WTC11 (cell line): ENCODE measurements at regions not wholly inside any gene's neighbourhood (a gene's known extent, or its start where the extent isn't known, plus 50 kb on each side); places are given as distances from the start of the nearest gene placed in this dataset.

Experiments used
- ATAC-seq: fragments of 200-7000 bp; cut with Tn5 transposase; 2 replicates; pipeline ENCODE4 v1.10.0; 2021; ENCODE audit warnings: mild to moderate bottlenecking, moderate library complexity
- CTCF ChIA-PET: fragments of 300-600 bp; sonication (Branson Sonifier 250); formaldehyde crosslinking; loops from one replicate; lab custom pipeline; 2021; ENCODE audit warnings: antibody characterized with exemption; lab: Charles Lee
- POLR2A ChIA-PET: fragments of 350-600 bp; sonication (Branson Sonifier 250); formaldehyde crosslinking; loops from one replicate; lab custom pipeline; 2021; ENCODE audit warnings: antibody characterized with exemption; lab: Charles Lee
- DNase-seq: peaks from one replicate; pipeline ENCODE4 v3.0.0; 2021; ENCODE audit warnings: low spot score
- H3K27ac Mint-ChIP-seq: 2 replicates; pipeline ENCODE4 v1.8.0; 2021; ENCODE audit warnings: mixed read lengths
- H3K27me3 Mint-ChIP-seq: 2 replicates; pipeline ENCODE4 v1.8.0; 2021; ENCODE audit warnings: low read depth, mild to moderate bottlenecking, moderate library complexity, mixed read lengths
- H3K36me3 Mint-ChIP-seq: 2 replicates; pipeline ENCODE4 v1.8.0; 2021; ENCODE audit warnings: mixed read lengths
- H3K4me1 Mint-ChIP-seq: 2 replicates; pipeline ENCODE4 v1.8.0; 2022; ENCODE audit warnings: mixed read lengths
- H3K4me3 Mint-ChIP-seq: 2 replicates; pipeline ENCODE4 v1.8.0; 2021; ENCODE audit warnings: mild to moderate bottlenecking, moderate library complexity, mixed read lengths
- H3K9me3 Mint-ChIP-seq: 2 replicates; pipeline ENCODE4 v1.8.0; 2021; ENCODE audit warnings: mixed read lengths
- ELF4 ChIP-seq: sonication (generic); formaldehyde crosslinking; IDR thresholded peaks from 2 replicates; pipeline ENCODE4 v1.8.1; 2022; ENCODE audit warnings: low read depth, mild to moderate bottlenecking, moderate library complexity, missing genetic modification reagents
- EMX1 ChIP-seq: fragments of 250-450 bp; sonication (Bioruptor Pico); IDR thresholded peaks from 2 replicates; pipeline ENCODE4 v1.8.0; 2021; ENCODE audit warnings: mild to moderate bottlenecking
- FOXJ3 ChIP-seq: sonication (generic); formaldehyde crosslinking; IDR thresholded peaks from 2 replicates; pipeline ENCODE4 v1.9.0; 2021; ENCODE audit warnings: missing genetic modification reagents, mild to moderate bottlenecking, borderline replicate concordance
- GABPB1 ChIP-seq: sonication (generic); formaldehyde crosslinking; IDR thresholded peaks from 2 replicates; pipeline ENCODE4 v1.8.1; 2023; ENCODE audit warnings: mild to moderate bottlenecking, missing genetic modification reagents
- GTF2I ChIP-seq: fragments of 250-450 bp; sonication (Bioruptor Pico); conservative IDR thresholded peaks from 2 replicates; pipeline ENCODE4 v1.4.0; 2021; ENCODE audit warnings: mild to moderate bottlenecking
- NFATC4 ChIP-seq: fragments of 250-450 bp; sonication (Bioruptor Pico); IDR thresholded peaks from 2 replicates; pipeline ENCODE4 v1.9.0; 2021; ENCODE audit warnings: mild to moderate bottlenecking
- PRRX2 ChIP-seq: fragments of 250-450 bp; sonication (Bioruptor Pico); IDR thresholded peaks from 2 replicates; pipeline ENCODE4 v1.8.0; 2021; ENCODE audit warnings: mild to moderate bottlenecking
- ZNF232 ChIP-seq: sonication (generic); formaldehyde crosslinking; IDR thresholded peaks from 2 replicates; pipeline ENCODE4 v1.8.0; 2022; ENCODE audit warnings: mild to moderate bottlenecking, missing genetic modification reagents
- ZNF416 ChIP-seq: fragments of 250-450 bp; sonication (Bioruptor Pico); IDR thresholded peaks from 2 replicates; pipeline ENCODE4 v1.9.0; 2021; ENCODE audit warnings: mild to moderate bottlenecking, inconsistent platforms
- ZNF671 ChIP-seq: fragments of 250-450 bp; sonication (Bioruptor Pico); IDR thresholded peaks from 2 replicates; pipeline ENCODE4 v1.8.0; 2021; ENCODE audit warnings: mild to moderate bottlenecking
- TF ChIP-seq, protein P1 (sequence below): sonication (generic); formaldehyde crosslinking; IDR thresholded peaks from 2 replicates; pipeline ENCODE4 v1.8.1; 2023; ENCODE audit warnings: mild to moderate bottlenecking, missing genetic modification reagents, borderline replicate concordance
- TF ChIP-seq, protein P2 (sequence below): sonication (generic); formaldehyde crosslinking; IDR thresholded peaks from 2 replicates; pipeline ENCODE4 v1.8.1; 2023; ENCODE audit warnings: mild to moderate bottlenecking, missing genetic modification reagents
- TF ChIP-seq, protein P3 (sequence below): sonication (generic); formaldehyde crosslinking; IDR thresholded peaks from 2 replicates; pipeline ENCODE4 v1.8.1; 2023; ENCODE audit warnings: mild to moderate bottlenecking, moderate library complexity, missing genetic modification reagents
- TF ChIP-seq, protein P4 (sequence below): fragments of 250-450 bp; sonication (Bioruptor Pico); IDR thresholded peaks from 2 replicates; pipeline ENCODE4 v1.9.0; 2021; ENCODE audit warnings: mild to moderate bottlenecking
- TF ChIP-seq, protein P5 (sequence below): fragments of 250-450 bp; sonication (Bioruptor Pico); IDR thresholded peaks from 2 replicates; pipeline ENCODE4 v1.8.0; 2021; ENCODE audit warnings: mild to moderate bottlenecking
- TF ChIP-seq, protein P6 (sequence below): sonication (generic); formaldehyde crosslinking; IDR thresholded peaks from 2 replicates; pipeline ENCODE4 v1.8.1; 2022; ENCODE audit warnings: low read depth, mild to moderate bottlenecking, moderate library complexity, missing genetic modification reagents, borderline replicate concordance
- TF ChIP-seq, protein P7 (sequence below): sonication (generic); formaldehyde crosslinking; IDR thresholded peaks from 2 replicates; pipeline ENCODE4 v1.8.1; 2022; ENCODE audit warnings: missing genetic modification reagents, borderline replicate concordance
- TF ChIP-seq, protein P8 (sequence below): sonication (generic); formaldehyde crosslinking; IDR thresholded peaks from 2 replicates; pipeline ENCODE4 v1.8.0; 2022; ENCODE audit warnings: mild to moderate bottlenecking, missing genetic modification reagents
- TF ChIP-seq, protein P9 (sequence below): sonication (generic); formaldehyde crosslinking; IDR thresholded peaks from 2 replicates; pipeline ENCODE4 v1.8.0; 2022; ENCODE audit warnings: mild to moderate bottlenecking, missing genetic modification reagents
- TF ChIP-seq, protein P10 (sequence below): sonication (generic); formaldehyde crosslinking; conservative IDR thresholded peaks from 2 replicates; pipeline ENCODE4 v1.8.1; 2023; ENCODE audit warnings: mild to moderate bottlenecking, low read depth, missing genetic modification reagents, moderate library complexity

DNA sequence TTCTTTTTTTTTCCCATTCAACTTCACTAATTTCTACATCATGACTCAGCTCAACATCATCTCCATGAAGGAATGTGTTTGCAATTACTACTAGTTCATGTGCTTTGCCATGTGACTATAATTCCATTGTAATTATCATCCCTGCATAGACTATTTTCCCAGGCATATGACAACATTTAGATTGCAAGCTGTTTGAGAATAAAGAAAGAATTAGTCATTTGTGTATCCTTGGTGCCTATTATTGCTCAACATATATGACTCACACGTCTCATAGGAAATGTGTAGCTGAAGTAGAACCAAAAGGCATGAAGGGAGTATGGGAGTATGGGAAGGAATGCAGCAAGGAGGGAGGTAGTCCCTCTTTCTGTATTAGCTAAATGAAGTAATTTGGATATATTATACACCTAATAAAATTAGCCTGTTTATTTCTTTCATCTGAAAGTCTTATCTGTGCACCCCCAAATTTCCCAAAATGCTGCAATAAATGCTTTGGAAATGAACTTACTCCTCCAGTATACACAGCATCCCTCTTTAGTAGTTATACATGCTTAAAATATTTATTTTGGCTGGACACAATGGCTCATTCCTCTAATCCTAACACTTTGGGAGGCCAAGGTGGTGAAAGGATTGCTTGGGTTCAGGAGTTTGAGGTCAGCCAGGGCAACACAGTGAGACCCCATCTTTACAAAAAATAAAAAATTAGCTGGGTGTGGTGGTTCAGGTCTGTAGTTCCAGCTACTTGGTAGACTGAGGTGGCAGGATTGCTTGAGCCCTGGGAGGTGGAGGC, 316.9 kb upstream of the ADGRL4 start:
- POLR2A ChIA-PET, result no interaction called here
- CTCF ChIA-PET, result no interaction called here
- peaks cover 4% of the 10 kb centered on the region; the same call in 1 of the 2 replicates for H3K4me1 Mint-ChIP-seq
- TF ChIP-seq, protein P1, sequence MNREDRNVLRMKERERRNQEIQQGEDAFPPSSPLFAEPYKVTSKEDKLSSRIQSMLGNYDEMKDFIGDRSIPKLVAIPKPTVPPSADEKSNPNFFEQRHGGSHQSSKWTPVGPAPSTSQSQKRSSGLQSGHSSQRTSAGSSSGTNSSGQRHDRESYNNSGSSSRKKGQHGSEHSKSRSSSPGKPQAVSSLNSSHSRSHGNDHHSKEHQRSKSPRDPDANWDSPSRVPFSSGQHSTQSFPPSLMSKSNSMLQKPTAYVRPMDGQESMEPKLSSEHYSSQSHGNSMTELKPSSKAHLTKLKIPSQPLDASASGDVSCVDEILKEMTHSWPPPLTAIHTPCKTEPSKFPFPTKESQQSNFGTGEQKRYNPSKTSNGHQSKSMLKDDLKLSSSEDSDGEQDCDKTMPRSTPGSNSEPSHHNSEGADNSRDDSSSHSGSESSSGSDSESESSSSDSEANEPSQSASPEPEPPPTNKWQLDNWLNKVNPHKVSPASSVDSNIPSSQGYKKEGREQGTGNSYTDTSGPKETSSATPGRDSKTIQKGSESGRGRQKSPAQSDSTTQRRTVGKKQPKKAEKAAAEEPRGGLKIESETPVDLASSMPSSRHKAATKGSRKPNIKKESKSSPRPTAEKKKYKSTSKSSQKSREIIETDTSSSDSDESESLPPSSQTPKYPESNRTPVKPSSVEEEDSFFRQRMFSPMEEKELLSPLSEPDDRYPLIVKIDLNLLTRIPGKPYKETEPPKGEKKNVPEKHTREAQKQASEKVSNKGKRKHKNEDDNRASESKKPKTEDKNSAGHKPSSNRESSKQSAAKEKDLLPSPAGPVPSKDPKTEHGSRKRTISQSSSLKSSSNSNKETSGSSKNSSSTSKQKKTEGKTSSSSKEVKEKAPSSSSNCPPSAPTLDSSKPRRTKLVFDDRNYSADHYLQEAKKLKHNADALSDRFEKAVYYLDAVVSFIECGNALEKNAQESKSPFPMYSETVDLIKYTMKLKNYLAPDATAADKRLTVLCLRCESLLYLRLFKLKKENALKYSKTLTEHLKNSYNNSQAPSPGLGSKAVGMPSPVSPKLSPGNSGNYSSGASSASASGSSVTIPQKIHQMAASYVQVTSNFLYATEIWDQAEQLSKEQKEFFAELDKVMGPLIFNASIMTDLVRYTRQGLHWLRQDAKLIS (CRISPR knock-in tag), result no peak
- TF ChIP-seq, protein P2, sequence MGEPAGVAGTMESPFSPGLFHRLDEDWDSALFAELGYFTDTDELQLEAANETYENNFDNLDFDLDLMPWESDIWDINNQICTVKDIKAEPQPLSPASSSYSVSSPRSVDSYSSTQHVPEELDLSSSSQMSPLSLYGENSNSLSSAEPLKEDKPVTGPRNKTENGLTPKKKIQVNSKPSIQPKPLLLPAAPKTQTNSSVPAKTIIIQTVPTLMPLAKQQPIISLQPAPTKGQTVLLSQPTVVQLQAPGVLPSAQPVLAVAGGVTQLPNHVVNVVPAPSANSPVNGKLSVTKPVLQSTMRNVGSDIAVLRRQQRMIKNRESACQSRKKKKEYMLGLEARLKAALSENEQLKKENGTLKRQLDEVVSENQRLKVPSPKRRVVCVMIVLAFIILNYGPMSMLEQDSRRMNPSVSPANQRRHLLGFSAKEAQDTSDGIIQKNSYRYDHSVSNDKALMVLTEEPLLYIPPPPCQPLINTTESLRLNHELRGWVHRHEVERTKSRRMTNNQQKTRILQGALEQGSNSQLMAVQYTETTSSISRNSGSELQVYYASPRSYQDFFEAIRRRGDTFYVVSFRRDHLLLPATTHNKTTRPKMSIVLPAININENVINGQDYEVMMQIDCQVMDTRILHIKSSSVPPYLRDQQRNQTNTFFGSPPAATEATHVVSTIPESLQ (CRISPR knock-in tag), result no peak
- TF ChIP-seq, protein P3, sequence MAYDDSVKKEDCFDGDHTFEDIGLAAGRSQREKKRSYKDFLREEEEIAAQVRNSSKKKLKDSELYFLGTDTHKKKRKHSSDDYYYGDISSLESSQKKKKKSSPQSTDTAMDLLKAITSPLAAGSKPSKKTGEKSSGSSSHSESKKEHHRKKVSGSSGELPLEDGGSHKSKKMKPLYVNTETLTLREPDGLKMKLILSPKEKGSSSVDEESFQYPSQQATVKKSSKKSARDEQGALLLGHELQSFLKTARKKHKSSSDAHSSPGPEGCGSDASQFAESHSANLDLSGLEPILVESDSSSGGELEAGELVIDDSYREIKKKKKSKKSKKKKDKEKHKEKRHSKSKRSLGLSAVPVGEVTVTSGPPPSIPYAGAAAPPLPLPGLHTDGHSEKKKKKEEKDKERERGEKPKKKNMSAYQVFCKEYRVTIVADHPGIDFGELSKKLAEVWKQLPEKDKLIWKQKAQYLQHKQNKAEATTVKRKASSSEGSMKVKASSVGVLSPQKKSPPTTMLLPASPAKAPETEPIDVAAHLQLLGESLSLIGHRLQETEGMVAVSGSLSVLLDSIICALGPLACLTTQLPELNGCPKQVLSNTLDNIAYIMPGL (CRISPR knock-in tag), result no peak
- TF ChIP-seq, protein P4, sequence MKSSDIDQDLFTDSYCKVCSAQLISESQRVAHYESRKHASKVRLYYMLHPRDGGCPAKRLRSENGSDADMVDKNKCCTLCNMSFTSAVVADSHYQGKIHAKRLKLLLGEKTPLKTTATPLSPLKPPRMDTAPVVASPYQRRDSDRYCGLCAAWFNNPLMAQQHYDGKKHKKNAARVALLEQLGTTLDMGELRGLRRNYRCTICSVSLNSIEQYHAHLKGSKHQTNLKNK, result no peak
- TF ChIP-seq, protein P5, sequence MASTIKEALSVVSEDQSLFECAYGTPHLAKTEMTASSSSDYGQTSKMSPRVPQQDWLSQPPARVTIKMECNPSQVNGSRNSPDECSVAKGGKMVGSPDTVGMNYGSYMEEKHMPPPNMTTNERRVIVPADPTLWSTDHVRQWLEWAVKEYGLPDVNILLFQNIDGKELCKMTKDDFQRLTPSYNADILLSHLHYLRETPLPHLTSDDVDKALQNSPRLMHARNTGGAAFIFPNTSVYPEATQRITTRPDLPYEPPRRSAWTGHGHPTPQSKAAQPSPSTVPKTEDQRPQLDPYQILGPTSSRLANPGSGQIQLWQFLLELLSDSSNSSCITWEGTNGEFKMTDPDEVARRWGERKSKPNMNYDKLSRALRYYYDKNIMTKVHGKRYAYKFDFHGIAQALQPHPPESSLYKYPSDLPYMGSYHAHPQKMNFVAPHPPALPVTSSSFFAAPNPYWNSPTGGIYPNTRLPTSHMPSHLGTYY, result no peak
- no peak for TF ChIP-seq GABPB1 (CRISPR knock-in tag)
- TF ChIP-seq ELF4, result no peak
- TF ChIP-seq, protein P6, sequence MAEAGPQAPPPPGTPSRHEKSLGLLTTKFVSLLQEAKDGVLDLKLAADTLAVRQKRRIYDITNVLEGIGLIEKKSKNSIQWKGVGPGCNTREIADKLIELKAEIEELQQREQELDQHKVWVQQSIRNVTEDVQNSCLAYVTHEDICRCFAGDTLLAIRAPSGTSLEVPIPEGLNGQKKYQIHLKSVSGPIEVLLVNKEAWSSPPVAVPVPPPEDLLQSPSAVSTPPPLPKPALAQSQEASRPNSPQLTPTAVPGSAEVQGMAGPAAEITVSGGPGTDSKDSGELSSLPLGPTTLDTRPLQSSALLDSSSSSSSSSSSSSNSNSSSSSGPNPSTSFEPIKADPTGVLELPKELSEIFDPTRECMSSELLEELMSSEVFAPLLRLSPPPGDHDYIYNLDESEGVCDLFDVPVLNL, result no peak
- TF ChIP-seq, protein P7, sequence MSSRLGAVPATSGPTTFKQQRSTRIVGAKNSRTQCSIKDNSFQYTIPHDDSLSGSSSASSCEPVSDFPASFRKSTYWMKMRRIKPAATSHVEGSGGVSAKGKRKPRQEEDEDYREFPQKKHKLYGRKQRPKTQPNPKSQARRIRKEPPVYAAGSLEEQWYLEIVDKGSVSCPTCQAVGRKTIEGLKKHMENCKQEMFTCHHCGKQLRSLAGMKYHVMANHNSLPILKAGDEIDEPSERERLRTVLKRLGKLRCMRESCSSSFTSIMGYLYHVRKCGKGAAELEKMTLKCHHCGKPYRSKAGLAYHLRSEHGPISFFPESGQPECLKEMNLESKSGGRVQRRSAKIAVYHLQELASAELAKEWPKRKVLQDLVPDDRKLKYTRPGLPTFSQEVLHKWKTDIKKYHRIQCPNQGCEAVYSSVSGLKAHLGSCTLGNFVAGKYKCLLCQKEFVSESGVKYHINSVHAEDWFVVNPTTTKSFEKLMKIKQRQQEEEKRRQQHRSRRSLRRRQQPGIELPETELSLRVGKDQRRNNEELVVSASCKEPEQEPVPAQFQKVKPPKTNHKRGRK, result no peak
- TF ChIP-seq, protein P8, sequence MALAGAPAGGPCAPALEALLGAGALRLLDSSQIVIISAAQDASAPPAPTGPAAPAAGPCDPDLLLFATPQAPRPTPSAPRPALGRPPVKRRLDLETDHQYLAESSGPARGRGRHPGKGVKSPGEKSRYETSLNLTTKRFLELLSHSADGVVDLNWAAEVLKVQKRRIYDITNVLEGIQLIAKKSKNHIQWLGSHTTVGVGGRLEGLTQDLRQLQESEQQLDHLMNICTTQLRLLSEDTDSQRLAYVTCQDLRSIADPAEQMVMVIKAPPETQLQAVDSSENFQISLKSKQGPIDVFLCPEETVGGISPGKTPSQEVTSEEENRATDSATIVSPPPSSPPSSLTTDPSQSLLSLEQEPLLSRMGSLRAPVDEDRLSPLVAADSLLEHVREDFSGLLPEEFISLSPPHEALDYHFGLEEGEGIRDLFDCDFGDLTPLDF (CRISPR knock-in tag), result no peak
- TF ChIP-seq GTF2I (CRISPR knock-in tag), result no peak
- TF ChIP-seq EMX1 (CRISPR knock-in tag), result no peak
- TF ChIP-seq FOXJ3, result no peak
- no peak for TF ChIP-seq ZNF671
- TF ChIP-seq PRRX2 (CRISPR knock-in tag), result no peak
- TF ChIP-seq NFATC4 (CRISPR knock-in tag), result no peak
- no peak for TF ChIP-seq ZNF416 (CRISPR knock-in tag)
- TF ChIP-seq, protein P9, sequence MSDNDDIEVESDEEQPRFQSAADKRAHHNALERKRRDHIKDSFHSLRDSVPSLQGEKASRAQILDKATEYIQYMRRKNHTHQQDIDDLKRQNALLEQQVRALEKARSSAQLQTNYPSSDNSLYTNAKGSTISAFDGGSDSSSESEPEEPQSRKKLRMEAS (CRISPR knock-in tag), result no peak
- TF ChIP-seq ZNF232 (CRISPR knock-in tag), result no peak
- TF ChIP-seq, protein P10, sequence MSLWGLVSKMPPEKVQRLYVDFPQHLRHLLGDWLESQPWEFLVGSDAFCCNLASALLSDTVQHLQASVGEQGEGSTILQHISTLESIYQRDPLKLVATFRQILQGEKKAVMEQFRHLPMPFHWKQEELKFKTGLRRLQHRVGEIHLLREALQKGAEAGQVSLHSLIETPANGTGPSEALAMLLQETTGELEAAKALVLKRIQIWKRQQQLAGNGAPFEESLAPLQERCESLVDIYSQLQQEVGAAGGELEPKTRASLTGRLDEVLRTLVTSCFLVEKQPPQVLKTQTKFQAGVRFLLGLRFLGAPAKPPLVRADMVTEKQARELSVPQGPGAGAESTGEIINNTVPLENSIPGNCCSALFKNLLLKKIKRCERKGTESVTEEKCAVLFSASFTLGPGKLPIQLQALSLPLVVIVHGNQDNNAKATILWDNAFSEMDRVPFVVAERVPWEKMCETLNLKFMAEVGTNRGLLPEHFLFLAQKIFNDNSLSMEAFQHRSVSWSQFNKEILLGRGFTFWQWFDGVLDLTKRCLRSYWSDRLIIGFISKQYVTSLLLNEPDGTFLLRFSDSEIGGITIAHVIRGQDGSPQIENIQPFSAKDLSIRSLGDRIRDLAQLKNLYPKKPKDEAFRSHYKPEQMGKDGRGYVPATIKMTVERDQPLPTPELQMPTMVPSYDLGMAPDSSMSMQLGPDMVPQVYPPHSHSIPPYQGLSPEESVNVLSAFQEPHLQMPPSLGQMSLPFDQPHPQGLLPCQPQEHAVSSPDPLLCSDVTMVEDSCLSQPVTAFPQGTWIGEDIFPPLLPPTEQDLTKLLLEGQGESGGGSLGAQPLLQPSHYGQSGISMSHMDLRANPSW (CRISPR knock-in tag), result no peak
- no peak overlapping the region for H3K27ac Mint-ChIP-seq
- no peaks in the 10 kb centered on the region for H3K27me3 Mint-ChIP-seq
- H3K4me3 Mint-ChIP-seq, result no peak overlapping the region
- H3K9me3 Mint-ChIP-seq, result peaks cover 24% of the 10 kb centered on the region
- peaks cover 7% of the 10 kb centered on the region for H3K36me3 Mint-ChIP-seq
- ATAC-seq (no peak), DNase-seq (no peak)
